Neural progenitor cell (in vitro differentiated cells): ENCODE measurements at regions not wholly inside any gene's neighbourhood (a gene's known extent, or its start where the extent isn't known, plus 50 kb on each side); places are given as distances from the start of the nearest gene placed in this dataset.

ENCODE experiments used
- EZH2 ChIP-seq: fragments of 200-600 bp; sonication (generic); IDR thresholded peaks from 2 replicates; pipeline ENCODE4 v1.6.1; 2017; ENCODE audit warnings: antibody characterized with exemption, mild to moderate bottlenecking, moderate library complexity
- EZH2phosphoT487 ChIP-seq: fragments of 200-600 bp; sonication (generic); IDR thresholded peaks from 2 replicates; pipeline ENCODE4 v1.6.1; 2017; ENCODE audit warnings: antibody characterized with exemption
- TF ChIP-seq, protein P1 (sequence below): fragments of 200-600 bp; sonication (generic); IDR thresholded peaks from 2 replicates; pipeline ENCODE4 v1.5.1; 2017; ENCODE audit warnings: antibody characterized with exemption, mild to moderate bottlenecking

GRCh38 chr15:79494963-79495755, 63.0 kb downstream of the MINAR1 start:
- TF ChIP-seq EZH2 (no peak), EZH2phosphoT487 (no peak)
- TF ChIP-seq, protein P1, sequence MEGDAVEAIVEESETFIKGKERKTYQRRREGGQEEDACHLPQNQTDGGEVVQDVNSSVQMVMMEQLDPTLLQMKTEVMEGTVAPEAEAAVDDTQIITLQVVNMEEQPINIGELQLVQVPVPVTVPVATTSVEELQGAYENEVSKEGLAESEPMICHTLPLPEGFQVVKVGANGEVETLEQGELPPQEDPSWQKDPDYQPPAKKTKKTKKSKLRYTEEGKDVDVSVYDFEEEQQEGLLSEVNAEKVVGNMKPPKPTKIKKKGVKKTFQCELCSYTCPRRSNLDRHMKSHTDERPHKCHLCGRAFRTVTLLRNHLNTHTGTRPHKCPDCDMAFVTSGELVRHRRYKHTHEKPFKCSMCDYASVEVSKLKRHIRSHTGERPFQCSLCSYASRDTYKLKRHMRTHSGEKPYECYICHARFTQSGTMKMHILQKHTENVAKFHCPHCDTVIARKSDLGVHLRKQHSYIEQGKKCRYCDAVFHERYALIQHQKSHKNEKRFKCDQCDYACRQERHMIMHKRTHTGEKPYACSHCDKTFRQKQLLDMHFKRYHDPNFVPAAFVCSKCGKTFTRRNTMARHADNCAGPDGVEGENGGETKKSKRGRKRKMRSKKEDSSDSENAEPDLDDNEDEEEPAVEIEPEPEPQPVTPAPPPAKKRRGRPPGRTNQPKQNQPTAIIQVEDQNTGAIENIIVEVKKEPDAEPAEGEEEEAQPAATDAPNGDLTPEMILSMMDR = no peak
